Loucy (cell line): ENCODE measurements at regions not wholly inside any gene's neighbourhood (a gene's known extent, or its start where the extent isn't known, plus 50 kb on each side); places are given as distances from the start of the nearest gene placed in this dataset.

Experiments used
- H2AFZ ChIP-seq: fragments of 200-600 bp; sonication (generic); 2 replicates; pipeline ENCODE4 v1.6.0; 2016; ENCODE audit warnings: antibody characterized with exemption, mild to moderate bottlenecking, low read length, moderate library complexity
- H3F3A ChIP-seq: fragments of 200-600 bp; 2 replicates; pipeline ENCODE4 v1.6.0; 2016; ENCODE audit warnings: antibody characterized with exemption, low read depth, mild to moderate bottlenecking
- H3K27me3 ChIP-seq: fragments of 200-600 bp; sonication (generic); 2 replicates; pipeline ENCODE4 v1.6.1; 2014; ENCODE audit warnings: low read length, mild to moderate bottlenecking; ENCODE audit not compliant: insufficient read depth, poor library complexity, severe bottlenecking
- H3K36me3 ChIP-seq: fragments of 200-600 bp; sonication (generic); 2 replicates; pipeline ENCODE4 v1.6.1; 2016; ENCODE audit warnings: low read length; ENCODE audit not compliant: insufficient read depth
- H3K4me1 ChIP-seq: fragments of 200-600 bp; sonication (generic); 2 replicates; pipeline ENCODE4 v1.5.1; 2014; ENCODE audit warnings: low read length, mild to moderate bottlenecking; ENCODE audit not compliant: insufficient read depth, poor library complexity, severe bottlenecking
- H3K4me2 ChIP-seq: fragments of 200-600 bp; sonication (generic); 2 replicates; pipeline ENCODE4 v1.6.0; 2014; ENCODE audit warnings: antibody characterized with exemption, low read length, low read depth, mild to moderate bottlenecking; ENCODE audit not compliant: poor library complexity, severe bottlenecking
- H3K4me3 ChIP-seq: fragments of 200-600 bp; sonication (generic); 2 replicates; pipeline ENCODE4 v1.5.1; 2014; ENCODE audit warnings: low read length, mild to moderate bottlenecking, mixed read lengths; ENCODE audit not compliant: poor library complexity, severe bottlenecking
- H3K79me2 ChIP-seq: fragments of 200-600 bp; sonication (generic); 2 replicates; pipeline ENCODE4 v1.6.1; 2014; ENCODE audit warnings: low read length; ENCODE audit not compliant: insufficient read depth
- H3K9ac ChIP-seq: fragments of 200-600 bp; sonication (generic); 2 replicates; pipeline ENCODE4 v1.6.0; 2014; ENCODE audit warnings: mild to moderate bottlenecking, low read depth, low read length, moderate library complexity; ENCODE audit not compliant: poor library complexity, severe bottlenecking
- H3K9me2 ChIP-seq: fragments of 200-600 bp; sonication (generic); replicated peaks from 2 replicates; pipeline ENCODE4 v1.6.1; 2016; ENCODE audit warnings: low read depth, low read length, mixed read lengths
- H3K9me3 ChIP-seq: fragments of 200-600 bp; sonication (generic); 2 replicates; pipeline ENCODE4 v1.6.1; 2014; ENCODE audit warnings: mild to moderate bottlenecking, antibody characterized with exemption, low read length, low read depth; ENCODE audit not compliant: insufficient read depth
- H4K20me1 ChIP-seq: fragments of 200-600 bp; sonication (generic); 2 replicates; pipeline ENCODE4 v1.6.0; 2014; ENCODE audit warnings: antibody characterized with exemption, low read length, mild to moderate bottlenecking; ENCODE audit not compliant: insufficient read depth, poor library complexity, severe bottlenecking
- CTCF ChIP-seq: fragments of 200-600 bp; sonication (generic); conservative IDR thresholded peaks from 2 replicates; pipeline ENCODE4 v1.5.1; 2014; ENCODE audit warnings: mild to moderate bottlenecking, antibody characterized with exemption, low read length
- EZH2phosphoT487 ChIP-seq: fragments of 200-600 bp; IDR thresholded peaks from 2 replicates; pipeline ENCODE4 v1.6.1; 2018; ENCODE audit warnings: antibody characterized with exemption, mild to moderate bottlenecking, moderate library complexity, borderline replicate concordance

DNA sequence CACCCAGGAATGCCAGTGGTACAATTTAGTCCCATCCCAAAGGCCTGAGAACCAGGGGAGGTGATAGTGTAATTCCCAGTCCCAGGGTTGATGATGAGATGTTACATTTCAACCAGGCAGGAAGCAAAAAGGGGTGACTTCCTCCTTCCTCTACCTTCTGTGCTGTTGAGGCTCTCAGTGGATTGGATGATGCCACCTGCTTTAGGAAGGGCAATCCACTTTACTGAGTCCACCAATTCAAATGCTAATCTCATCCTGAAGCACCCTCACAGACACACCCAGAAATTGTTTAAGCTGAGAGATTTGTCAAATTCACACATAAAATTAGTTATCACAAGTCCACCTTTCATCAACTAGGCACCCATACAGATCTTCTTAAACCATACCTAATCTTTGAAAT is 418.5 kb upstream of the GOLIM4 start:
- no peaks in the 10 kb centered on the region for H3K4me1 ChIP-seq
- H3K79me2 ChIP-seq: no peaks in the 10 kb centered on the region

DNA sequence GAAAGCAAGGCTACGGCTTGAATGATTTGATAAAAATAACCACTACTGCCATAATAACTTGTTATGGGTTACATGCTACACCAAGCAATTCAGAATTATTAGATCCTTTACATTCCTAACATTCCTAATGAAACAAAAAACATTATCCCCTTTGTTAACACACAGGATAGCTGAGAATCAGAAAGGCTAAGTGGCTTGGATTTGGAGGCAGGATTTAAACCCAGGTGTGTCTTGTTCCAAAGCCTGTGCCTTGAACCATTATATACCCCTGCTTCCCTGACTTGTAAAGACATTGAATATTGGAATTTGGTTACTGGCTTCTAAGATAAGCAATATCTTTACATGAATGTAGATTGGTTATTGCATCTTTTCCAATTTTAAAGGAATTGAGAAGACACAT is 417.1 kb upstream of the GOLIM4 start:
- H2AFZ ChIP-seq: peak overlapping the region; percentile 3; the same call in 1 of the 2 replicates
- H3F3A ChIP-seq: no peaks in the 10 kb centered on the region
- no peaks in the 10 kb centered on the region for H3K9me3 ChIP-seq
- H3K9me2 ChIP-seq: no peaks in the 10 kb centered on the region
- no peaks in the 10 kb centered on the region for H3K36me3 ChIP-seq
- H3K4me3 ChIP-seq: no peak overlapping the region
- TF ChIP-seq CTCF: no peak
- no peak for TF ChIP-seq EZH2phosphoT487
- no peaks in the 10 kb centered on the region for H4K20me1 ChIP-seq
- no peak overlapping the region for H3K9ac ChIP-seq
- no peaks in the 10 kb centered on the region for H3K27me3 ChIP-seq
- no peak overlapping the region for H3K4me2 ChIP-seq
- no peaks in the 10 kb centered on the region for H3K79me2 ChIP-seq
- no peaks in the 10 kb centered on the region for H3K4me1 ChIP-seq

More for the DNA sequence above, 418.5 kb upstream of the GOLIM4 start:
- Histone ChIP-seq H3K27me3 (no peaks in the 10 kb centered on the region), H3K9me3 (no peaks in the 10 kb centered on the region), H2AFZ (peak overlapping the region; percentile 64; the same call in 1 of the 2 replicates), H3K4me3 (no peak overlapping the region), H3F3A (no peaks in the 10 kb centered on the region), H3K9ac (no peak overlapping the region), H3K9me2 (no peaks in the 10 kb centered on the region), H4K20me1 (no peaks in the 10 kb centered on the region), H3K36me3 (no peaks in the 10 kb centered on the region), H3K4me2 (no peak overlapping the region)
- TF ChIP-seq CTCF (no peak), EZH2phosphoT487 (no peak)

- no peak overlapping the region for H3K4me3 ChIP-seq
- no peaks in the 10 kb centered on the region for H3K79me2 ChIP-seq
- H3K4me1 ChIP-seq: no peaks in the 10 kb centered on the region
- no peaks in the 10 kb centered on the region for H3K9me3 ChIP-seq
- H3K9me2 ChIP-seq: no peaks in the 10 kb centered on the region
- no peaks in the 10 kb centered on the region for H3K36me3 ChIP-seq
- no peak overlapping the region for H3K4me2 ChIP-seq
- no peaks in the 10 kb centered on the region for H3K27me3 ChIP-seq
- no peak overlapping the region for H2AFZ ChIP-seq
- H4K20me1 ChIP-seq: no peaks in the 10 kb centered on the region
- H3K9ac ChIP-seq: no peak overlapping the region
- H3F3A ChIP-seq: no peaks in the 10 kb centered on the region
- TF ChIP-seq EZH2phosphoT487 (no peak), CTCF (peak; percentile 78)
These were observed 415.8 kb upstream of the GOLIM4 start for GRCh38 chr3:168511428-168512014.
